ENCODE measurements at regions not wholly inside any gene's neighbourhood (a gene's known extent, or its start where the extent isn't known, plus 50 kb on each side); places are given as distances from the start of the nearest gene placed in this dataset.

- Histone ChIP-seq H3K27me3 (replicated peaks; ENCODE audit: insufficient read depth) (no peaks in the 10 kb centered on the region), H3K9me3 (no peaks in the 10 kb centered on the region), H3K4me1 (ENCODE audit: control insufficient read depth in 1 of 2, low read depth in 2 of 2) (no peaks in the 10 kb centered on the region), H3K27ac (no peak overlapping the region), H3K36me3 (no peaks in the 10 kb centered on the region), H3K4me3 (no peak overlapping the region)
- ATAC-seq (ENCODE audit: insufficient number of reproducible peaks, low FRiP score, low read depth) (no peak), DNase-seq (ENCODE audit: low spot score) (no peak)
- no peak for TF ChIP-seq CTCF (IDR thresholded peaks at IDR 0.05)
Measured at GRCh38 chr4:176569301-176569700, 223.4 kb downstream of the VEGFC start.

- no peak overlapping the region for H3K4me3 ChIP-seq
- no peaks in the 10 kb centered on the region for H3K4me1 ChIP-seq (ENCODE audit: control insufficient read depth in 1 of 2, low read depth in 2 of 2)
- H3K27ac ChIP-seq = no peak overlapping the region
- no peaks in the 10 kb centered on the region for H3K36me3 ChIP-seq
- ATAC-seq (ENCODE audit: insufficient number of reproducible peaks, low FRiP score, low read depth) (no peak), DNase-seq (ENCODE audit: low spot score) (no peak)
- H3K27me3 ChIP-seq (replicated peaks; ENCODE audit: insufficient read depth) = no peaks in the 10 kb centered on the region
- H3K9me3 ChIP-seq = no peaks in the 10 kb centered on the region
- no peak for TF ChIP-seq CTCF (IDR thresholded peaks at IDR 0.05)
Measured at GRCh38 chr4:176571206-176571605, 221.5 kb downstream of the VEGFC start.

GRCh38 chr4:176575141-176575730, 217.5 kb downstream of the VEGFC start:
- Histone ChIP-seq H3K4me3 (no peak overlapping the region), H3K36me3 (no peaks in the 10 kb centered on the region), H3K27me3 (replicated peaks; ENCODE audit: insufficient read depth) (no peaks in the 10 kb centered on the region), H3K4me1 (ENCODE audit: control insufficient read depth in 1 of 2, low read depth in 2 of 2) (no peaks in the 10 kb centered on the region), H3K27ac (no peak overlapping the region), H3K9me3 (no peaks in the 10 kb centered on the region)
- ATAC-seq (ENCODE audit: insufficient number of reproducible peaks, low FRiP score, low read depth) = no peak
- no peak for DNase-seq (ENCODE audit: low spot score)
- TF ChIP-seq CTCF (IDR thresholded peaks at IDR 0.05) = no peak

- ATAC-seq (ENCODE audit: insufficient number of reproducible peaks, low FRiP score, low read depth) (no peak), DNase-seq (ENCODE audit: low spot score) (no peak)
- Histone ChIP-seq H3K9me3 (no peaks in the 10 kb centered on the region), H3K4me1 (ENCODE audit: control insufficient read depth in 1 of 2, low read depth in 2 of 2) (no peaks in the 10 kb centered on the region), H3K27ac (no peak overlapping the region), H3K27me3 (replicated peaks; ENCODE audit: insufficient read depth) (no peaks in the 10 kb centered on the region), H3K36me3 (no peaks in the 10 kb centered on the region), H3K4me3 (no peak overlapping the region)
- no peak for TF ChIP-seq CTCF (IDR thresholded peaks at IDR 0.05)
Measured at GRCh38 chr4:176579226-176579625, 213.5 kb downstream of the VEGFC start.

GRCh38 chr4:176583278-176583677, 209.4 kb downstream of the VEGFC start:
- Histone ChIP-seq H3K4me3 (no peak overlapping the region), H3K9me3 (no peaks in the 10 kb centered on the region), H3K27me3 (replicated peaks; ENCODE audit: insufficient read depth) (no peaks in the 10 kb centered on the region), H3K4me1 (ENCODE audit: control insufficient read depth in 1 of 2, low read depth in 2 of 2) (no peaks in the 10 kb centered on the region), H3K36me3 (no peaks in the 10 kb centered on the region), H3K27ac (no peak overlapping the region)
- ATAC-seq (ENCODE audit: insufficient number of reproducible peaks, low FRiP score, low read depth) = no peak
- no peak for DNase-seq (ENCODE audit: low spot score)
- TF ChIP-seq CTCF (IDR thresholded peaks at IDR 0.05) = no peak
